Large intestine (tissue), 3 donors: ENCODE measurements at regions not wholly inside any gene's neighbourhood (a gene's known extent, or its start where the extent isn't known, plus 50 kb on each side); places are given as distances from the start of the nearest gene placed in this dataset.

ENCODE experiments used
- DNase-seq, 2 donors: peaks; one replicate each; pipeline versions ENCODE4 v3.0.0 to v3.0.0-alpha.2; 2013
- H3K27ac ChIP-seq: one replicate; pipeline ENCODE4 v1.5.1; 2013; ENCODE audit warnings: low read length
- H3K27me3 ChIP-seq: 2 replicates; pipeline ENCODE4 v1.6.1; 2013; ENCODE audit warnings: low read length; ENCODE audit not compliant: control insufficient read depth, insufficient read depth
- H3K36me3 ChIP-seq: 2 replicates; pipeline ENCODE4 v1.6.1; 2013; ENCODE audit warnings: low read length; ENCODE audit not compliant: control insufficient read depth, insufficient read depth
- H3K4me1 ChIP-seq: one replicate; pipeline ENCODE4 v1.6.1; 2013; ENCODE audit warnings: low read length; ENCODE audit not compliant: control insufficient read depth, insufficient read depth
- H3K4me3 ChIP-seq: one replicate; pipeline ENCODE4 v1.5.1; 2013; ENCODE audit warnings: low read length
- H3K9me3 ChIP-seq: one replicate; pipeline ENCODE4 v1.6.1; 2013; ENCODE audit warnings: mild to moderate bottlenecking, low read depth, low read length, moderate library complexity; ENCODE audit not compliant: control insufficient read depth
- WGBS: methylation state at CpG from one replicate; pipeline ENCODE4 v1.1.5; 2013; ENCODE audit warnings: low lambda C conversion rate; ENCODE audit not compliant: insufficient coverage; 5-methylcytosine and 5-hydroxymethylcytosine counted together

DNA sequence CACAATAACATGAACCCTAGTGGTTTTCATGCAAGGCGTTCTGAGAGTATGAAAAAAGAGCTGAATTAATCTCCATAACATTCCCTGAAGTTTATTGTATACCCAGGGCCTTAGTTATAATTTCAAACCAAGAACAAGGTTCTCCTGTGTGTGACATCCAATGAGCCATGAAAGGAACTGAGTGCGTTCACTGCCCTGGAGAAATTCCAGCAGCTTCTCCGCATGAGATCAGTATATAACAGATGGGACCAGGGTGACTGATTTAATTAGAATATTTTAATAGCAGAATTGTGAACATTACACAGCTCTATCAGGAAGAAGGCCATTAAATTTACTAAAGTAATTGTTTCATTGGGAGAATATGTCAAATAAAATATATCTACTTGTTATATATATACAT is 1190.5 kb upstream of the SLC10A2 start:
- H3K4me1 ChIP-seq: no peaks in the 10 kb centered on the region
- DNase-seq: no peak
- H3K36me3 ChIP-seq: no peaks in the 10 kb centered on the region
- no peak overlapping the region for H3K4me3 ChIP-seq
- no peak overlapping the region for H3K27ac ChIP-seq
- no peaks in the 10 kb centered on the region for H3K27me3 ChIP-seq
- no peaks in the 10 kb centered on the region for H3K9me3 ChIP-seq
- WGBS: no CpG with 5 or more reads among the region's 3 CpGs

DNA sequence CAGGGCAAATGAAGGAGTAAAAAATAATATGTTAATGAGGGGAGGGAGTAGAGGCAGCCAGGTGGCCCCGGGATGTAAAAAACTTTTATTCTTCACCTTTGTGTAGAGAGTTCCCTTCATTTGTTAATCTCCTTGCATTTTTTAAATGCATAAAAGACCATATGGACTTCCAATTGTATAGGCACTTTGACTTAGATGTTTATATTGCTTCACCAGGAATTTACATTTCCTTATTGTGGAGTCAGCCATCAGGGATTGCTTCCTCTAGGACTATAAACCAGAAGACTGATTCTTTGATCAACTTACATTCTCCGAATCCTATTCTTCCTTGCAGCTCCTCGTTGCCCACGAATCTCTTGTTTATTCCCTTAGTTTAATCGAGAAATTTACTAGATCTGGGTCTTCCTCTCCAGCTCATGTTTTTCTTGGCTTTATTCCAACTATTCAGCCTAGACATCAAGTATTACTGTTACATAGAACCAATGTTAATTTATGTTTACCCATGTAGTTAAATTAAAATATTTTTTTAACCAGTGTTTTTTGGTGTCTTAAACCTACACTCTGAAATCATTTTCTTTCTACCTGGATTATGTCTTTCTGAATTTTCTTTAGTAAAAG is 1187.0 kb upstream of the SLC10A2 start:
- H3K27ac ChIP-seq: no peak overlapping the region
- H3K36me3 ChIP-seq: no peaks in the 10 kb centered on the region
- no peak for DNase-seq
- no peak overlapping the region for H3K4me3 ChIP-seq
- no peaks in the 10 kb centered on the region for H3K27me3 ChIP-seq
- H3K9me3 ChIP-seq: no peaks in the 10 kb centered on the region
- H3K4me1 ChIP-seq: no peaks in the 10 kb centered on the region
- 48% methylated on average over 5 of the region's 5 CpGs for WGBS

DNA sequence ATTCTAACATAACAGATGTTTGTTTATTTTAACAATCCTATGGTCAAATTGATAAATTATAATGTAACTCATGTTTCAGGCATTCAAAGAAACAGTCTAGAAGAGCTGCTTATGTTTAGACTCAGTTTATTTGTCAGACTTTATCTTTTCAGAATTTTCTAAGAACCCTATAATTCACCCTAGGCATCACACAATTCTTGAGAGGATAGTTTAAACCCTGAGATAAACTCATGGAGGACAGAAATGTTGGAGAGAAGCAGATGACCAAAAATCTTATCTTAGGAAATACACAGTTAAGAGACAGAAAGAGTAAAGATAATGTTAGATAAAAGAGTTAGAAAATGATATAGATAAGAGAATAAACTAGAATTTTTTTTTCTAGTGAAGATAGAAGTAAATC is 1185.7 kb upstream of the SLC10A2 start:
- Histone ChIP-seq H3K4me3 (no peak overlapping the region), H3K4me1 (no peaks in the 10 kb centered on the region), H3K27ac (no peak overlapping the region), H3K9me3 (no peaks in the 10 kb centered on the region), H3K27me3 (no peaks in the 10 kb centered on the region), H3K36me3 (no peaks in the 10 kb centered on the region)
- DNase-seq: no peak

DNA sequence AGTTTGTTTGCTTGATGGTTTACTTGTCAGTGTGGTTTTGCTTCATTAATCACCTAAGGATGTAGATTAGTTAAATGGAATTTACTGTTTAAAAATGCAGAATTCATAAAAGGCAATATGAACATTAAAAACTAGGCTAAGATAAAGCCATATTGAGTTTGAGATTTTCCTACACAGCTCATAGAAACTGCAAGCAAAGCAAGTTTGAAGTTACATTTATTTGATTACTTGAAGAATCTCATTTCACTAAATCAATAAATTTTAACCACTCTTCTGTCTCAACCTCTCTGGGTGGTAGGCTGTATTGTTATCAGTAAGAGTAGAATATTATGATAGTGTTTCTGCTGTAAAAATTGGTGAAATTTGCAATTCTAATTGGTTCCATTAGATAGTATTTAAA is 1180.7 kb upstream of the SLC10A2 start:
- H3K36me3 ChIP-seq: no peaks in the 10 kb centered on the region
- no peak for DNase-seq

DNA sequence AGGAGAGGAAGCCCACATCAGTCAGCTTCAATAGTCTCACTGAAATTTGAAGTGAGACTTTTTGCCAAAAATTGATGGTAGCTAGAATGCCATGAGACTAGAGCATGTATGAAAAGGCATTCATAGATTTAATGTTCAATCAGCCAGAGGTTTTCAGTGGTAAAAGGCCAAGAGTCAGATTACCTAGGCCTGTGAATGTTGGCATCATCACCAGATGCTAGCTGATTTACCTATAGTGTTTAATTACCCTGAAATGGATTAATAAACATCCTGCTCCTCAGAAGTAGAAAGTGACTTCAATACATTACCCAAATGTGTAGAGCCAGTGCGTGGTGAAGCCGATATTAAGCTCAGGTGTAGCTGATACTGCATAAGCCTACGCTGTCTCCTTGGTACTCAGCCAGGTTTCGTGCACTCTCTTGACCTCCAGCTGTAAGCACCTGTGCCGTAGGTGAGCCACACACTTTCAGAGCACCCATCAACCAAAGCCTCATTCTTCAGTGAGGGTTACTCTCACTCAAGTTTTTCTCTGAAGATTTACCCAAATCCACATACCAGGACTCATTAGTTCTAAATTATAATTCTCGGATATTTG is 1140.3 kb upstream of the SLC10A2 start:
- Histone ChIP-seq H3K36me3 (no peaks in the 10 kb centered on the region), H3K4me3 (no peak overlapping the region), H3K4me1 (no peaks in the 10 kb centered on the region), H3K27ac (no peak overlapping the region), H3K27me3 (no peaks in the 10 kb centered on the region), H3K9me3 (no peaks in the 10 kb centered on the region)
- DNase-seq: no peak
- 100% methylated on average over 1 of the region's 6 CpGs for WGBS

More for the DNA sequence above, 1180.7 kb upstream of the SLC10A2 start:
- Histone ChIP-seq H3K4me3 (no peak overlapping the region), H3K9me3 (no peaks in the 10 kb centered on the region), H3K27me3 (no peaks in the 10 kb centered on the region), H3K4me1 (no peaks in the 10 kb centered on the region), H3K27ac (no peak overlapping the region)

DNA sequence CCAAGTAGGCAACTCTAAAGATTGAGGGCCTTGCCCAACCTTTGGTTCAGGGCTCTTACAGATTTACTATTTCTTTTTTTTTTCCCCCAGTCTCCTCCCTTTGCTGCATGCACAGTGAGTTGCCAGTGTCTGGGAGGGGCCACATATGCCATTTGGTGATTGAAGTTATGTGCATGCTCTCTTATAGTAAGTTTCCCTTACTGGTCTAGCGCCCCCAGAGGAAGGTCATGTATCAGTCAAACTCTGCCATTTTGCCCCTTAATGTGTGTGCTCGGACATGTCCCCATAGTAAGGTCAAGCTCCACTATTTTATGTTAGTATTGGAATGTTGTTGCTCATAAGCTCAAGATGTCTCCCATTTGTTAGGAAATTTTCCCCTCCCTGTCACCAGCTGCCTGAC is 1138.0 kb upstream of the SLC10A2 start:
- no CpG with 5 or more reads among the region's 2 CpGs for WGBS
- Histone ChIP-seq H3K4me1 (no peaks in the 10 kb centered on the region), H3K9me3 (no peaks in the 10 kb centered on the region), H3K27me3 (no peaks in the 10 kb centered on the region), H3K4me3 (no peak overlapping the region), H3K27ac (no peak overlapping the region), H3K36me3 (no peaks in the 10 kb centered on the region)
- no peak for DNase-seq

DNA sequence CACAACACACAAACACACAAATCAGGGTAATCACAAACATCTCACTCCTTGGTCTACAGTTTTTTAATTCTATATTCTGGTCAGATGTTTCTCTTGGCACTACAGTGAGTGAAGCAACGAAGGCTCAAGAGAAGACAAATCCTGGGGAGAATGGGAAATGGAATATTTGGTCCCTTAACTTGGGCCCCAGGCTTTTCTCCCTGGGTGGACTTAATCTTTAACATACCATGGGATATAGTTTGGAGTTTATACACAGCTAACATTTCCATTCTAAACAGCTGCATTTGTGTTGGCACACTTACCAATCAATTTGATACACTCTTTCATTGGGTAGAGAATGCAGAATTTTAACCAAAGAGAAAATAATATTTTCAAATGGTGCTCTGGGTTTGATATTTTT is 1132.6 kb upstream of the SLC10A2 start:
- H3K4me3 ChIP-seq: no peak overlapping the region
- H3K27me3 ChIP-seq: no peaks in the 10 kb centered on the region
- no peaks in the 10 kb centered on the region for H3K4me1 ChIP-seq
- no peaks in the 10 kb centered on the region for H3K9me3 ChIP-seq
- DNase-seq: no peak
- H3K36me3 ChIP-seq: no peaks in the 10 kb centered on the region
- no peak overlapping the region for H3K27ac ChIP-seq
- WGBS: no CpG with 5 or more reads among the region's 1 CpG

DNA sequence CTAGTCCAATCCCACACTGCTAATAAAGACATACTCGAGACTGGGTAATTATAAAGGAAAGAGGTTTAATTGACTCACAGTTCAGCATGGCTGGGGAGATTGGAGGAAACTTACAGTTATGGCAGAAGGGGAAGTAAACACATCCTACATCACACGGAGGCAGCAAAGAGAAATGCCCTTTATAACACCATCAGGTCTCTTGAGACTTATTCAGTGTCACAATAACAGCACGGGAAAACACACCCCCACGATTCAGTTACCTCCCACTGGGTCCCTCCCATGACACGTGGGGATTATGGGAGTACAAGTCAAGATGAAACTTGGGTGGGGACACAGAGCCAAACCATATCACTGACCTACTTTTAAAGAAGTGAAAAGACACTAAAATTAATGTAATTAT is 1130.4 kb upstream of the SLC10A2 start:
- H3K27me3 ChIP-seq: no peaks in the 10 kb centered on the region
- H3K36me3 ChIP-seq: no peaks in the 10 kb centered on the region
- H3K4me3 ChIP-seq: no peak overlapping the region
- H3K9me3 ChIP-seq: no peaks in the 10 kb centered on the region
- no peak overlapping the region for H3K27ac ChIP-seq
- no peaks in the 10 kb centered on the region for H3K4me1 ChIP-seq
- DNase-seq: no peak
- WGBS: 80% methylated on average over 2 of the region's 5 CpGs

DNA sequence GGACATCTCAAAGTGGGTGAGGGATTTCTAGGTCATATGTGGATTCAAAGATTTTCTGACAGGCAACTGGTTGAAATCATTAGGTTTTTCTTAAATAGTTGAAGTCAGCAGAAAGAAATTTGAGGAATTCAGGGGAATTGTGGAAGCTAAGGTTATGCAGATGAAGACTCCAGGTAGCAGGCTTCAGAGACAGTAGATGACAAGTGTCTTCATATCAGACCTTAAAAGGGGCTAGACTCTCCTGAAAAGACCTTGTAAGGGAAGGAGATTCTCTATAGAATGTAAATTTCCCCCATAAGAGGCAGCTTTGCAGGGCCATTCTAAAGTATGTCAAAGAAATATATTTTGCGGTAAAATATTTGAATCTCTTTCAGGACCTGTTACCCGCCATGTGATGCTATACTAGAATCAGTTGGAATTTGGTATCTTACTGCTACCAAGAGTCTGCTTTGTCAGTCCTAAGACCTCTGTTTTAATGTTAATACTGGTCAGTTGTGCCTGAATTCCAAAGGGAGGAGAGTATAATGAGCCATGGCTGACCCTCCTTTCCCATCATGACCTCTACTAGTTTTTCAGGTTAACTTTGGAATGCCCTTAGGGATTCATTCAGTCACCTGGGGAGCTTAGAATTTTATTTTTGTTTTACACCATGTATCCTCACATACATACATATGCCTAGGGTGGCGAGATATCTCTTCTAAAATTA is 1115.5 kb upstream of the SLC10A2 start:
- no peaks in the 10 kb centered on the region for H3K36me3 ChIP-seq
- H3K27ac ChIP-seq: no peak overlapping the region
- WGBS: no CpG with 5 or more reads among the region's 3 CpGs
- H3K4me3 ChIP-seq: no peak overlapping the region
- no peaks in the 10 kb centered on the region for H3K4me1 ChIP-seq
- no peaks in the 10 kb centered on the region for H3K27me3 ChIP-seq
- no peaks in the 10 kb centered on the region for H3K9me3 ChIP-seq
- DNase-seq: no peak

DNA sequence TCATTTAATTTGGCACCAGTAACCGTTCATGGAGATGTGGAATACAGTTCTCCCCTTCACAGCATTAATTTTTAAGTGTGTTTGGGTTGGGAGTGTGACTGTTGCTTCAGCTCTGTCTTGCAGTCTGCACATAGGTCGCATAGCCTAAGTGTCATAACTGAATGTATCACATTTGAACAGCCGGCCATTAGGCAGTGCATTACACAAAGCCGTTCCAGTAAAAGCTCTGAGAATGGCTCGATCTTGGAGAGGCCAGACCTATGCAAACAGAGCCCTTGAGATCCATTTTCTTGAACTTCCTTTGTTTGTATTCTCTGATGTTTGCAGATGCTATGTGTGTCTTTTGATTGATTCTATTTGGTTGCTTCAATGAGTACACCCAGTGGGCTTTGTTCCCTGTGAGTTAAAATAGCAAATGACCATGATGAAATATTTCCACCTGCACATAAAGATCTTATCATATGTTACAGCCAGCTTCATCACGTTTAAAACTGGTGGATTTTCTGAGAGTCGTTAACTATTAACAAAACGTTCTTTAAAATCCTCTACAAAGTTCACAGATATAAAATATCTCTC is 1104.9 kb upstream of the SLC10A2 start:
- WGBS: 35% methylated on average over 4 of the region's 8 CpGs
- no peaks in the 10 kb centered on the region for H3K36me3 ChIP-seq
- no peaks in the 10 kb centered on the region for H3K9me3 ChIP-seq
- H3K27ac ChIP-seq: no peak overlapping the region
- no peaks in the 10 kb centered on the region for H3K4me1 ChIP-seq
- H3K4me3 ChIP-seq: no peak overlapping the region
- H3K27me3 ChIP-seq: no peaks in the 10 kb centered on the region
- peak in 1 of 2 donors; percentile 6 for DNase-seq
